Left lung (tissue), 4 donors: ENCODE measurements at regions not wholly inside any gene's neighbourhood (a gene's known extent, or its start where the extent isn't known, plus 50 kb on each side); places are given as distances from the start of the nearest gene placed in this dataset.
"Not testable (repeated sequence)": the region's sequence is repeated elsewhere in the genome, so short reads cannot be mapped to it uniquely, and the experiment has no call there.

Experiments used
- ATAC-seq: fragments of 200-7000 bp; cut with Tn5 transposase; one replicate; pipeline ENCODE4 v1.9.1; 2020; ENCODE audit warnings: moderate library complexity
- DNase-seq, 4 donors: peaks; one replicate each; pipeline ENCODE4 v3.0.0-alpha.2; 2013 to 2020
- H3K27ac ChIP-seq, 2 donors: fragments of 200-600 bp; sonication (generic) in 1 of 2; one replicate each; pipeline versions ENCODE4 v1.5.0 to v1.8.0; 2020 to 2021
- H3K27me3 ChIP-seq, 2 donors: fragments of 200-600 bp; sonication (generic) in 1 of 2; one replicate each; pipeline versions ENCODE4 v1.5.0 to v1.8.0; 2020 to 2021
- H3K36me3 ChIP-seq, 2 donors: fragments of 200-600 bp; sonication (generic) in 1 of 2; one replicate each; pipeline versions ENCODE4 v1.5.0 to v1.8.0; 2020 to 2021
- H3K4me1 ChIP-seq, 2 donors: fragments of 200-600 bp; one replicate each; pipeline ENCODE4 v1.8.0; 2021
- H3K4me3 ChIP-seq, 2 donors: fragments of 200-600 bp; sonication (generic) in 1 of 2; one replicate each; pipeline versions ENCODE4 v1.5.0 to v1.8.0; 2020 to 2021; ENCODE audit warnings: mild to moderate bottlenecking in 1 of 2
- H3K9me3 ChIP-seq, 2 donors: fragments of 200-600 bp; sonication (generic) in 1 of 2; one replicate each; pipeline versions ENCODE4 v1.5.0 to v1.8.0; 2020 to 2021
- intact Hi-C, 2 donors: fragments of 100-400 bp; cut with DNase I; formaldehyde crosslinking; loops; one replicate each; pipeline versions ENCODE4 v1.11.2 to v1.14.2; 2022
- TF ChIP-seq, protein P1 (sequence below), 2 donors: fragments of 200-600 bp; sonication (generic) in 1 of 2; IDR thresholded peaks; one replicate each; pipeline versions ENCODE4 v1.5.0 to v1.8.0; 2021; ENCODE audit warnings: antibody characterized with exemption in 2 of 2
- donor health status: DM: no; HTN: yes; CAD: no.
- donor health status: DM: no; HTN: no; CAD: no.

DNA sequence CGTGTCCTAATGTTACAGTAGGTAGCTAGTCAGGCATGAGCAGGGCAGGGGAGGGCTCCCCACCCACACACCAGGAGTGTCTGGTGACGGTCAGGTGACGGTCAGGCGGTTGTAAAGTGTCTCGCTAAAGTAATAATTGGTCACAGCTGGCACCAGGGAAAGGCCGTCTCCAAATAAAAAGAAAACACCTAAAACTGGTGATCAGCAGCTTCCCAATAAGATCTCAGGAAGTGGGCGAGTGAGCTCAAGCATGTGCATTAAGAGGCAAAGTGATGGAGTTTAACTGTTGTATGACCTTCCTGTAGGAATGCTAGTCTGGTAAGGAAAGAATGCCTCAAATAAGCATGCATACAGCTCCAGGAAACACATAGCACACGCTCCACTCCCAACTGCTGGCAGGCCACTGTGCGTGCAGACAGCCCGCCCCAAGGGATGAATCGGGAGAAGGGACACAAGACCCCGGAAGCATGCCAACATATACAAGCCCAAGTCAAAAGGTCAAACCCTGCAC lies 177.1 kb downstream of the RNF144A start:
- no peaks in the 10 kb centered on the region for H3K36me3 ChIP-seq
- ATAC-seq, result peak; percentile 56
- TF ChIP-seq, protein P1, sequence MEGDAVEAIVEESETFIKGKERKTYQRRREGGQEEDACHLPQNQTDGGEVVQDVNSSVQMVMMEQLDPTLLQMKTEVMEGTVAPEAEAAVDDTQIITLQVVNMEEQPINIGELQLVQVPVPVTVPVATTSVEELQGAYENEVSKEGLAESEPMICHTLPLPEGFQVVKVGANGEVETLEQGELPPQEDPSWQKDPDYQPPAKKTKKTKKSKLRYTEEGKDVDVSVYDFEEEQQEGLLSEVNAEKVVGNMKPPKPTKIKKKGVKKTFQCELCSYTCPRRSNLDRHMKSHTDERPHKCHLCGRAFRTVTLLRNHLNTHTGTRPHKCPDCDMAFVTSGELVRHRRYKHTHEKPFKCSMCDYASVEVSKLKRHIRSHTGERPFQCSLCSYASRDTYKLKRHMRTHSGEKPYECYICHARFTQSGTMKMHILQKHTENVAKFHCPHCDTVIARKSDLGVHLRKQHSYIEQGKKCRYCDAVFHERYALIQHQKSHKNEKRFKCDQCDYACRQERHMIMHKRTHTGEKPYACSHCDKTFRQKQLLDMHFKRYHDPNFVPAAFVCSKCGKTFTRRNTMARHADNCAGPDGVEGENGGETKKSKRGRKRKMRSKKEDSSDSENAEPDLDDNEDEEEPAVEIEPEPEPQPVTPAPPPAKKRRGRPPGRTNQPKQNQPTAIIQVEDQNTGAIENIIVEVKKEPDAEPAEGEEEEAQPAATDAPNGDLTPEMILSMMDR (IDR thresholded peaks at IDR 0.05), result no peak
- H3K27me3 ChIP-seq, result no peaks in the 10 kb centered on the region
- no peak overlapping the region for H3K27ac ChIP-seq
- intact Hi-C loops, result no loop called here
- peaks cover 3 to 6% of the 10 kb centered on the region in 2 donors for H3K4me1 ChIP-seq
- H3K9me3 ChIP-seq, result no peaks in the 10 kb centered on the region
- no peak for DNase-seq
- no peak overlapping the region for H3K4me3 ChIP-seq

DNA sequence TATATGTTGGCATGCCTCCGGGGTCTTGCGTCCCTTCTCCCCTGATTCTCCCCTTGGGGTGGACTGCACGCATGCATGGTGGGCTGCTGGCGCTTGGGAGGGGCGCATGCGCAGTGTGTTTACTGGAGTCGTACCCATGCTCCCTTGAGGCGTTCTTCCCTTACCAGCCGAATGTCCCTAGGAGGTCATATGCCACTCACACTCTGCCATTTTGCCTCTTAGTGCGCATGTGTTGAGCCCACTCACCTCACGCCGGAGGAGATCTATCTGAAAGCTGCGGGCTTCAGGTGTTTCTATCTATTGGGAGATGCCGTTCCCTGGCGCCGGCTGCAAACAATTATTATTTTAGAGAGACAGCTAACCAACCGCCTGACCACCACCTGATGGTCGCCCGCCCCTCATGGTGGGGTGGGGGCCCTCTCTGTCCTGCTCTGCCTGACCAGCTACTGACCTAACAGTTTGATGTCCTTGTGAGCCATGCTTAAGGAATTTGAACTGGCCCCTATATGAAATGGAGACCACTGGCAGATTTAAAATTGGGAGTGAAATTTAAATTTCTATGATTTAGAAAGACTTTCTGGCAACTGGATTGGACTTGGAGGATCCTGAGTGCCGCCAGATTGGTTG lies 179.6 kb downstream of the RNF144A start:
- Histone ChIP-seq H3K27me3 (no peaks in the 10 kb centered on the region), H3K4me3 (no peak overlapping the region), H3K9me3 (no peaks in the 10 kb centered on the region), H3K27ac (no peak overlapping the region), H3K4me1 (peaks cover 3 to 6% of the 10 kb centered on the region in 2 donors), H3K36me3 (no peaks in the 10 kb centered on the region)
- TF ChIP-seq, protein P1 (IDR thresholded peaks at IDR 0.05), result no peak
- intact Hi-C loops, result no loop called here
- DNase-seq (no peak), ATAC-seq (no peak)

DNA sequence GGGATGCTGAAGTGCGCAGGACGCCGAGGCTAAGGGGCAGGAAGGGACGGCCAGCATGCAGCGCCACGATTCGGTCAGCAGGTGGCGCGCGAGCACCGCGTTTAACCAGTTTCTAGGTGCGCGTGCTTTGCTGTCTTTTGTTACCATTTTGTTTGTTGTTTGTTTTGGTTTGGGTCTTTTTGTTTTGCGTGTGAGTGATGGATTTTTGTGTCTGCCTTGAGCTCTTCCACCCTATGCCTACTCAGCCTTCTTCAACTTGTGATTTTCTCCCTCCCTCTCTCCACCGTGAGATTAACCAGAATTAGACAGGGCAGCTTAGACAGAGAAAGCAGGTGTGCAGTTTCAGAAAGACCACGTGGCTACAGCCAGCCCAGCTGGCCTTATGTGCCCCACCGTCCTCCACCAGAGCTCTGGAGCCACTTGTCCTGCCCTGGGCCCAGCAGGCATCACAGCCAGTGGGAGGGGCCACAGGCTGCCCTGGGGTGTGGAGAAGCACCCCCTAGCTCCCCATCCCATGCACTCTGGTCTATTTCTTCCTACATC lies 180.2 kb downstream of the RNF144A start:
- Histone ChIP-seq H3K36me3 (no peaks in the 10 kb centered on the region), H3K27me3 (no peaks in the 10 kb centered on the region), H3K9me3 (no peaks in the 10 kb centered on the region), H3K27ac (no peak overlapping the region), H3K4me1 (peaks cover 3 to 6% of the 10 kb centered on the region in 2 donors), H3K4me3 (no peak overlapping the region)
- peak; percentile 71 to 96 (median 79) for DNase-seq
- TF ChIP-seq, protein P1 (IDR thresholded peaks at IDR 0.05), result peak; percentile 99 to 100
- ATAC-seq, result peak; percentile 96
- intact Hi-C loops, result no loop called here

DNA sequence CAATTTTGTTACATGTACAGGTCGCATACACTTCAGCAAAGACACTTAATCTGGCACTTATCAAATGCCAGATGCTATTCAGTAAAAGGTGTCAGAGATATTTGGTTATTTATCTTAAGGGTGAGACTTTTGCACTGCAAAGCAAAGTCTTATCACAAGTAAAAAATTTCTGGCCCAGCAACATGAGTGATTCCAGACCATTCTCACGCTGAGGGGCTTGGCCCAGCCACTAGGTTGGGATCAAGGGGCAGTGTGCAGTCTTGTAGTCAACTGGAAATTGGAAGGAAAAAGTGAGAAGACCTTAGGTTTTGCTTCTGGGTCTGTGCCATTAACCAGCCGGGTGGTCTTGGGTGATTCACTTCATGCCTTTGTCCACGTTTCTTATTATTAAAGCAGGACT lies 181.6 kb downstream of the RNF144A start:
- H3K27me3 ChIP-seq, result no peaks in the 10 kb centered on the region
- H3K4me1 ChIP-seq, result peaks cover 3 to 6% of the 10 kb centered on the region in 2 donors
- no peak for DNase-seq
- intact Hi-C loops, result no loop called here
- H3K36me3 ChIP-seq, result no peaks in the 10 kb centered on the region
- no peak overlapping the region for H3K27ac ChIP-seq
- no peaks in the 10 kb centered on the region for H3K9me3 ChIP-seq
- TF ChIP-seq, protein P1 (IDR thresholded peaks at IDR 0.05), result no peak
- ATAC-seq, result no peak
- H3K4me3 ChIP-seq, result no peak overlapping the region

DNA sequence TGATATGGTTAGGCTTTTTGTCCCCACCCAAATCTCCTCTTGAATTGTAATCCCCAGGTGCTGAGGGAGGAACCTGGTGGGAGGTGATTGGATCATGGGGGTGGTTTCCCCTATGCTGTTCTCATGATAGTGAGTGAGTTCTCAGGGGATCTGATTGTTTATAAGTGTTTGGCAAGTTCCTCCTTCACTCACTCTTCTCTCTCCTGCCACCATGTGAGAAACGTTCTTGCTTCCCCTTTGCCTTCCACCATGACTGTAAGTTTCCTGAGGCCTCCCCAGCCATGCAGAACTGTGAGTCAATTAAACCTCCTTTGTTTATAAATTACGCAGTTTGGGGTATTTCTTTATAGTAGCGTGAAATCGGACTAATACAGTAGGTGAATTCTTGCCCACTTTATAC lies 182.5 kb downstream of the RNF144A start:
- H3K27ac ChIP-seq, H3K36me3 ChIP-seq, H3K4me1 ChIP-seq, ATAC-seq, H3K9me3 ChIP-seq, H3K4me3 ChIP-seq, DNase-seq, intact Hi-C loops, H3K27me3 ChIP-seq: not testable (repeated sequence)
